Mammary epithelial cell (primary cell): ENCODE measurements at regions not wholly inside any gene's neighbourhood (a gene's known extent, or its start where the extent isn't known, plus 50 kb on each side); places are given as distances from the start of the nearest gene placed in this dataset.

Experiments used
- CTCF ChIP-seq, 2 donors: IDR thresholded peaks in 1 of 2; conservative IDR thresholded peaks in 1 of 2; 2 replicates each; pipeline ENCODE4 v1.5.1; 2011 to 2012; ENCODE audit warnings: inconsistent platforms in 2 of 2, low read length in 2 of 2, mild to moderate bottlenecking in 2 of 2, control low read depth in 1 of 2, low read depth in 1 of 2; ENCODE audit not compliant: insufficient read depth in 1 of 2; ENCODE audit errors: extremely low read depth in 1 of 2
- EZH2 ChIP-seq: IDR thresholded peaks from 2 replicates; pipeline ENCODE4 v1.6.1; 2012; ENCODE audit warnings: low read length, inconsistent platforms, borderline replicate concordance

GRCh38 chr9:8106362-8106761 lies 306.8 kb upstream of the DMAC1 start:
- TF ChIP-seq CTCF (conservative IDR thresholded peaks at IDR 0.05 in 1 of 2, IDR thresholded peaks at IDR 0.05 in 1 of 2; ENCODE audit: extremely low read depth in 1 of 2, insufficient read depth in 1 of 2, low read depth in 1 of 2, low read length in 2 of 2), result no peak
- no peak for TF ChIP-seq EZH2
